ENCODE measurements at regions not wholly inside any gene's neighbourhood (a gene's known extent, or its start where the extent isn't known, plus 50 kb on each side); places are given as distances from the start of the nearest gene placed in this dataset.

- no peak for TF ChIP-seq ZFX (IDR thresholded peaks at IDR 0.05; ENCODE audit: borderline replicate concordance)
- TF ChIP-seq, protein P1, sequence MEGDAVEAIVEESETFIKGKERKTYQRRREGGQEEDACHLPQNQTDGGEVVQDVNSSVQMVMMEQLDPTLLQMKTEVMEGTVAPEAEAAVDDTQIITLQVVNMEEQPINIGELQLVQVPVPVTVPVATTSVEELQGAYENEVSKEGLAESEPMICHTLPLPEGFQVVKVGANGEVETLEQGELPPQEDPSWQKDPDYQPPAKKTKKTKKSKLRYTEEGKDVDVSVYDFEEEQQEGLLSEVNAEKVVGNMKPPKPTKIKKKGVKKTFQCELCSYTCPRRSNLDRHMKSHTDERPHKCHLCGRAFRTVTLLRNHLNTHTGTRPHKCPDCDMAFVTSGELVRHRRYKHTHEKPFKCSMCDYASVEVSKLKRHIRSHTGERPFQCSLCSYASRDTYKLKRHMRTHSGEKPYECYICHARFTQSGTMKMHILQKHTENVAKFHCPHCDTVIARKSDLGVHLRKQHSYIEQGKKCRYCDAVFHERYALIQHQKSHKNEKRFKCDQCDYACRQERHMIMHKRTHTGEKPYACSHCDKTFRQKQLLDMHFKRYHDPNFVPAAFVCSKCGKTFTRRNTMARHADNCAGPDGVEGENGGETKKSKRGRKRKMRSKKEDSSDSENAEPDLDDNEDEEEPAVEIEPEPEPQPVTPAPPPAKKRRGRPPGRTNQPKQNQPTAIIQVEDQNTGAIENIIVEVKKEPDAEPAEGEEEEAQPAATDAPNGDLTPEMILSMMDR (IDR thresholded peaks at IDR 0.05) = no peak
- H3K27ac ChIP-seq = no peak overlapping the region
Observed at GRCh38 chr11:133715602-133716001, 129.7 kb downstream of the SPATA19 start.

DNA sequence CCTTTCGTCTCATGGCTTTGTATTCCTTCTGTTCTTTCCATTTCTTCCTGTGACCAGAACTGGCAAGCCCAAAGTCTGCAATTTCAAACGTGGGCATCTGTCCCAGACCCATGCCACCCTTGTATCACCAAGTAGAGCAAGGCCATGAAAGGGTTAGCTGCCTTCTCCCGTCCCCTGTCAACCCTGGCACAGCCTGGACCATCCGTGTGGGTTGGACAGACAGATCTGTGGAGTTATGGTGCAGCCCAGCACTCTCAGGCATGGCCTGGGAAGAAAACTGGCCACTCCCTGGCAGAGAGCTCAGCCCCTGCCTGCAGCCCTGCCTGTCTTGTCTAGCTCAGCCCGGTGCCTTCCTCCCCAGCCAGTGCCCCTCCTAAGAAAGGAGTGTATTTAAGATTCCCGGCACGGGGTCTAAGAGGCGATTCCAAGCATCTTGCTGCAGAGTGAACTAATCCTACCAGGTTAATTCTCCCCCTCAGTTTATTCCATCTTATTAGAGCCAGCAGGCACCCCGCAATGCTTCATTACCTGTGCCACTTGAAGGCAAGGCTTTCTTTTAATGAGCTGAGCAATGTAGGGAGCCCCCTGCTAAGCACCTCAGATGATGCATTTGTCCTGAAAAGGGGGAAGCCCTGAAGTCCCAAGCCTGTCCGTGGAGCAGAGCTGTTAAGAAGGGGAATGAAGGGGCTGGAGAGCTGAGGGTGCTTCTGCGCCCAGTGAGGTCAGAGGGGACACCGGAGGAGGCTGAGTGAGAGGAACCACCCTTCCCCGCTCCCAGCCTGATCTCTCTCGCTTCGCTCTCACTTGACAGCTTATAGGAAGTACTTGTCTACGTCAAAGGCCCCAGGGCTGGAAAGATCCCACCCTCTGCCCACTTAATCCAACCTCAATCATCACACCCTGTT lies 130.6 kb downstream of the SPATA19 start:
- no peak for TF ChIP-seq ZFX (IDR thresholded peaks at IDR 0.05; ENCODE audit: borderline replicate concordance)
- TF ChIP-seq, protein P1 (IDR thresholded peaks at IDR 0.05) = no peak
- no peak overlapping the region for H3K27ac ChIP-seq

DNA sequence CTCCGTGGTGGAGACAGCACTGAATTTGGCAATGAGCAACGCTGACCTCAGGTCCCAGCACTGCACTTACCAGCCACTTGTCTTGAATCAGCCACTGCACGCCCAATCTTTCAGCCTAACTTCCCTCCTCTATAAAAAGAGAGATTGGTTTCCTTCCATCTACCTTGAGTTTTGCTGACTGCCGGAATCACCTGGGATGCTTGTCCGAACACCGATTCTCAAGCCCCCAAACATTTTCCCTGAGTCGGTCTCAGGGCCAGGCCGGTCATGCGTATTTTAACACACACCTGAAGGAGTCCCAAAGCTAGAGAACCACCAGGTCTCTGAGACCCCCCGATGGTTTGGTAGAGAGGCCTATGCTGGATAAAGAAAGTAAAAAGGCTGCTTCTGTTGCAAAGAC lies 131.5 kb downstream of the SPATA19 start:
- TF ChIP-seq, protein P1 (IDR thresholded peaks at IDR 0.05) = no peak
- TF ChIP-seq ZFX (IDR thresholded peaks at IDR 0.05; ENCODE audit: borderline replicate concordance) = no peak
- H3K27ac ChIP-seq = no peak overlapping the region

DNA sequence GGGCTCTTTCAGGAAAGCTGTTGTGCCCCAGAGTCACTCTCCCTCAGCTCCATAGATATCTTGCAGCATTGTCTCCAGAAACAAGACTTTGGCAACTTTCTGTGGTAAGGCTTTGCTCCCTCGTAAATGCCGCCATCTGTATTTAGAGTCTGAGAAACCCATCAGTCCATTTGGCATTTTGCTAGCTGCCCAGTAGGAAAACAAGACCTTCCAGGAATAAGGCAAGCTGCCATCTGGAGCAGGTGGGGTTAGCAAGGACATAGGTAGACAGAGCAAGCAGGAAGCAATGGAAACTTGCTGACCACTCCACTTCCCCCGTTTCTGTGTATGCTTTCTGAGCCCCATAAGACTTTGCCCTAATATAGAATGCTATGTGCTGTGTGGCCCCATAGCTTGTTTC lies 131.9 kb downstream of the SPATA19 start:
- no peak overlapping the region for H3K27ac ChIP-seq
- no peak for TF ChIP-seq ZFX (IDR thresholded peaks at IDR 0.05; ENCODE audit: borderline replicate concordance)
- TF ChIP-seq, protein P1 (IDR thresholded peaks at IDR 0.05) = no peak

- no peak for TF ChIP-seq ZFX (IDR thresholded peaks at IDR 0.05; ENCODE audit: borderline replicate concordance)
- TF ChIP-seq, protein P1 (IDR thresholded peaks at IDR 0.05) = no peak
- no peak overlapping the region for H3K27ac ChIP-seq
Observed at GRCh38 chr11:133712051-133712560, 133.2 kb downstream of the SPATA19 start.

- TF ChIP-seq, protein P1 (IDR thresholded peaks at IDR 0.05) = no peak
- TF ChIP-seq ZFX (IDR thresholded peaks at IDR 0.05; ENCODE audit: borderline replicate concordance) = no peak
- H3K27ac ChIP-seq = no peak overlapping the region
Observed at GRCh38 chr11:133711545-133711944, 133.8 kb downstream of the SPATA19 start.

- no peak for TF ChIP-seq ZFX (IDR thresholded peaks at IDR 0.05; ENCODE audit: borderline replicate concordance)
- TF ChIP-seq, protein P1 (IDR thresholded peaks at IDR 0.05) = no peak
- no peak overlapping the region for H3K27ac ChIP-seq
Observed at GRCh38 chr11:133710681-133711240, 134.6 kb downstream of the SPATA19 start.
